ENCODE measurements at regions not wholly inside any gene's neighbourhood (a gene's known extent, or its start where the extent isn't known, plus 50 kb on each side); places are given as distances from the start of the nearest gene placed in this dataset.

- no peak overlapping the region for H3K27ac ChIP-seq (ENCODE audit: low read length)
- CTCF ChIA-PET: no interaction called here
Observed at GRCh38 chr3:139182598-139182997, 137.9 kb upstream of the PRR23C start.

DNA sequence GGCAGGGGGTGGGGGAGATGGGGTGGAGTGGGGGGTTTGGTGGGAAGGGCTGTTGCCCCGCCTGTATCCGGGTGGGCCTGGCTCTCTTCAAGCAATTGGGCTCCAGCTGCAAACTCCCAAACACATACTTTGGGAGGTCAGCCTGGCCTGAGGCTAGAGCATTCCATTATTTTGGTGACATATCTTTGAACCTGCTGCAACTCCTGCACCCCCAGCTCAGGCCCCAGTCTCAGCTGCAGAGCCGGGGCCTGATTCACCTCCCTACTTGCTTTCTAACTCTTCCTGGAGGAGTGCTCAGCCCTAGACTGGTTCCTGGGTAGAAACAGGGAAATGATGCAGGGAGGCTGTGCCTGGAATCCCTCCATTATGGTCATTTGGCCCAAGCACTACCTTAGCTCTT lies 140.8 kb upstream of the PRR23C start:
- POLR2A ChIA-PET: no interaction called here
- in situ Hi-C loops (cut with HindIII; ENCODE audit: low pct_unique_long_range_greater_than_20kb, low sequenced_read_pairs): no loop called here
- Histone ChIP-seq H3K36me3 (ENCODE audit: control insufficient read depth, insufficient read depth, low read length) (no peaks in the 10 kb centered on the region), H3K27ac (ENCODE audit: low read length) (no peak overlapping the region), H3K27me3 (ENCODE audit: control insufficient read depth, insufficient read depth, low read length) (no peaks in the 10 kb centered on the region), H3K4me3 (ENCODE audit: low read depth in 2 of 2, low read length in 2 of 2) (no peak overlapping the region), H3K4me1 (ENCODE audit: control insufficient read depth, insufficient read depth, low read length) (no peaks in the 10 kb centered on the region; the same call in 1 of the 2 replicates), H3K9me3 (ENCODE audit: control insufficient read depth, insufficient read depth, low read depth, low read length) (no peaks in the 10 kb centered on the region)
- TF ChIP-seq POLR2AphosphoS5 (IDR thresholded peaks at IDR 0.05; ENCODE audit: low read depth, low read length) (no peak), TCF7L2 (IDR thresholded peaks at IDR 0.05; ENCODE audit: low read depth, low read length) (no peak), CTCF (IDR thresholded peaks at IDR 0.05) (no peak), REST (IDR thresholded peaks at IDR 0.05; ENCODE audit: insufficient read depth in 1 of 2, low read depth in 2 of 2, low read length in 1 of 2) (no peak), SIN3A (IDR thresholded peaks at IDR 0.05; ENCODE audit: borderline replicate concordance, insufficient read depth, low read depth, low read length) (no peak)
- DNase-seq (ENCODE audit: low read depth, low spot score): no peak
- CTCF ChIA-PET: no interaction called here
- BruUV-seq (replicated peaks): no TSS peak
- ATAC-seq: no peak
- intact Hi-C loops (cut with micrococcal nuclease; ENCODE audit: unreplicated experiment): no loop called here

More at GRCh38 chr3:139182598-139182997, 137.9 kb upstream of the PRR23C start:
- H3K36me3 ChIP-seq (ENCODE audit: control insufficient read depth, insufficient read depth, low read length): no peaks in the 10 kb centered on the region
- no peak for TF ChIP-seq SIN3A (IDR thresholded peaks at IDR 0.05; ENCODE audit: borderline replicate concordance, insufficient read depth, low read depth, low read length)
- TF ChIP-seq CTCF (IDR thresholded peaks at IDR 0.05): no peak
- TF ChIP-seq TCF7L2 (IDR thresholded peaks at IDR 0.05; ENCODE audit: low read depth, low read length): no peak
- ATAC-seq (no peak), DNase-seq (ENCODE audit: low read depth, low spot score) (no peak)
- in situ Hi-C loops (cut with HindIII; ENCODE audit: low pct_unique_long_range_greater_than_20kb, low sequenced_read_pairs) (no loop called here), intact Hi-C loops (cut with micrococcal nuclease; ENCODE audit: unreplicated experiment) (no loop called here)
- 0 out of 2 replicates have a peak, but pooled peaks cover 3% of the 10 kb centered on the region for H3K9me3 ChIP-seq (ENCODE audit: control insufficient read depth, insufficient read depth, low read depth, low read length)
- H3K4me3 ChIP-seq (ENCODE audit: low read depth in 2 of 2, low read length in 2 of 2): no peak overlapping the region
- no TSS peak for BruUV-seq (replicated peaks)
- POLR2A ChIA-PET: no interaction called here
- no peaks in the 10 kb centered on the region; the same call in 1 of the 2 replicates for H3K4me1 ChIP-seq (ENCODE audit: control insufficient read depth, insufficient read depth, low read length)
- no peaks in the 10 kb centered on the region for H3K27me3 ChIP-seq (ENCODE audit: control insufficient read depth, insufficient read depth, low read length)

Measured in Panc1 (cell line).